ENCODE measurements at regions not wholly inside any gene's neighbourhood (a gene's known extent, or its start where the extent isn't known, plus 50 kb on each side); places are given as distances from the start of the nearest gene placed in this dataset.

GRCh38 chr2:8219096-8219495 is 462.8 kb upstream of the ID2 start:
- in situ Hi-C loops (cut with MboI) (no loop called here), intact Hi-C loops (cut with micrococcal nuclease) (no loop called here)
- H3K36me3 ChIP-seq (ENCODE audit: control insufficient read depth, insufficient read depth, low read length), result no peaks in the 10 kb centered on the region
- H3K9ac ChIP-seq (ENCODE audit: insufficient read depth in 1 of 2, low read depth in 2 of 2, low read length in 2 of 2), result no peak overlapping the region
- H2AFZ ChIP-seq (ENCODE audit: low read depth, low read length), result no peak overlapping the region
- POLR2A ChIA-PET, result interaction anchor here (1.1 kb wide), 1 partner anchor 11 kb away, joined by 7 read pairs; no protein-coding TSS in a partner anchor
- DNase-seq (ENCODE audit: extremely low read depth in 1 of 4, low spot score in 3 of 4), result no peak
- H3K9me1 ChIP-seq (ENCODE audit: control insufficient read depth, insufficient read depth, low read length), result no peaks in the 10 kb centered on the region
- H3K9me3 ChIP-seq (replicated peaks; ENCODE audit: control insufficient read depth, insufficient read depth, low read depth, low read length), result no peaks in the 10 kb centered on the region
- peaks cover 19 to 34% of the 10 kb centered on the region in 2 experiments for H3K27me3 ChIP-seq (ENCODE audit: control insufficient read depth in 2 of 2, insufficient read depth in 2 of 2, low read length in 2 of 2)
- WGBS (ENCODE audit: insufficient coverage, low coverage, missing lambda C conversion rate), result 3% methylated on average over 8 of the region's 8 CpGs
- no peak overlapping the region for H3K27ac ChIP-seq (ENCODE audit: extremely low read depth, low read depth, low read length)
- CTCF ChIA-PET (ENCODE audit: low intra/inter-chr PET ratio), result no interaction called here
- TF ChIP-seq RNF2 (IDR thresholded peaks at IDR 0.05), result no peak
- H4K20me1 ChIP-seq (replicated peaks; ENCODE audit: control insufficient read depth, insufficient read depth, low read length), result no peaks in the 10 kb centered on the region; the same call in 1 of the 2 replicates
- ATAC-seq, result no peak
- no peaks in the 10 kb centered on the region for H3K4me1 ChIP-seq (replicated peaks in 1 of 2; ENCODE audit: control insufficient read depth in 2 of 2, insufficient read depth in 2 of 2, low read length in 2 of 2)
- no peaks in the 10 kb centered on the region for H3K79me2 ChIP-seq (ENCODE audit: control insufficient read depth, insufficient read depth, low read length)
- no peak overlapping the region for H3K4me3 ChIP-seq
- no peak overlapping the region for H3K4me2 ChIP-seq (ENCODE audit: insufficient read depth, low read length)
- BruUV-seq (replicated peaks), result no TSS peak
- no peak for FAIRE-seq

- Histone ChIP-seq H3K79me2 (ENCODE audit: control insufficient read depth, insufficient read depth, low read length) (no peaks in the 10 kb centered on the region), H4K20me1 (replicated peaks; ENCODE audit: control insufficient read depth, insufficient read depth, low read length) (no peaks in the 10 kb centered on the region; the same call in 1 of the 2 replicates), H3K36me3 (ENCODE audit: control insufficient read depth, insufficient read depth, low read length) (no peaks in the 10 kb centered on the region), H3K27ac (ENCODE audit: extremely low read depth, low read depth, low read length) (no peak overlapping the region), H3K4me1 (replicated peaks in 1 of 2; ENCODE audit: control insufficient read depth in 2 of 2, insufficient read depth in 2 of 2, low read length in 2 of 2) (no peaks in the 10 kb centered on the region), H3K9me3 (replicated peaks; ENCODE audit: control insufficient read depth, insufficient read depth, low read depth, low read length) (no peaks in the 10 kb centered on the region), H2AFZ (ENCODE audit: low read depth, low read length) (no peak overlapping the region), H3K9ac (ENCODE audit: insufficient read depth in 1 of 2, low read depth in 2 of 2, low read length in 2 of 2) (no peak overlapping the region), H3K4me3 (no peak overlapping the region), H3K4me2 (ENCODE audit: insufficient read depth, low read length) (no peak overlapping the region), H3K27me3 (ENCODE audit: control insufficient read depth in 2 of 2, insufficient read depth in 2 of 2, low read length in 2 of 2) (peaks cover 22 to 41% of the 10 kb centered on the region in 2 experiments), H3K9me1 (ENCODE audit: control insufficient read depth, insufficient read depth, low read length) (no peaks in the 10 kb centered on the region)
- BruUV-seq (replicated peaks), result no TSS peak
- ChIA-PET POLR2A (interaction anchor here (1.0 to 1.1 kb wide), 2 partner anchors 10 to 462 kb away, joined by 3 to 7 read pairs; no protein-coding TSS in a partner anchor), CTCF (ENCODE audit: low intra/inter-chr PET ratio) (no interaction called here)
- FAIRE-seq (no peak), ATAC-seq (no peak), DNase-seq (ENCODE audit: extremely low read depth in 1 of 4, low spot score in 3 of 4) (no peak)
- WGBS (ENCODE audit: insufficient coverage, low coverage, missing lambda C conversion rate), result 1% methylated on average over 21 of the region's 22 CpGs
- intact Hi-C loops (cut with micrococcal nuclease), result no loop called here
- in situ Hi-C loops (cut with MboI), result no loop called here
- TF ChIP-seq CHCHD3 (CRISPR knock-in tag; IDR thresholded peaks at IDR 0.05) (no peak), NCOA6 (IDR thresholded peaks at IDR 0.05) (no peak), ZBTB7A (IDR thresholded peaks at IDR 0.05; ENCODE audit: borderline replicate concordance, control insufficient read depth, low read depth, low read length) (no peak), ZNF75A (CRISPR knock-in tag; IDR thresholded peaks at IDR 0.05) (no peak), HDAC1 (IDR thresholded peaks at IDR 0.05) (no peak), ZNF551 (CRISPR knock-in tag; IDR thresholded peaks at IDR 0.05) (no peak), PHB (CRISPR knock-in tag; IDR thresholded peaks at IDR 0.05) (no peak), RBM14 (IDR thresholded peaks at IDR 0.05; ENCODE audit: borderline replicate concordance, insufficient read depth, low read depth, low read length) (no peak), RFX1 (IDR thresholded peaks at IDR 0.05) (no peak), E2F3 (CRISPR knock-in tag; IDR thresholded peaks at IDR 0.05) (no peak)
Measured at GRCh38 chr2:8219631-8220355, 462.1 kb upstream of the ID2 start.

All from K562 (cell line).